Middle frontal gyrus (tissue), 1 donor: ENCODE measurements at regions not wholly inside any gene's neighbourhood (a gene's known extent, or its start where the extent isn't known, plus 50 kb on each side); places are given as distances from the start of the nearest gene placed in this dataset.
A peak's percentile ranks its signal among the peaks of the same experiment; 100 is the strongest.

Experiments
- DNase-seq: peaks from one replicate; pipeline ENCODE4 v3.0.0-alpha.2; 2015; ENCODE audit warnings: low spot score; ENCODE audit errors: extremely low spot score

GRCh38 chr3:154766765-154767503 is 313.2 kb upstream of the MME start:
- no peak for DNase-seq

- DNase-seq = no peak
These were observed 315.1 kb upstream of the MME start for GRCh38 chr3:154764856-154765640.

DNA sequence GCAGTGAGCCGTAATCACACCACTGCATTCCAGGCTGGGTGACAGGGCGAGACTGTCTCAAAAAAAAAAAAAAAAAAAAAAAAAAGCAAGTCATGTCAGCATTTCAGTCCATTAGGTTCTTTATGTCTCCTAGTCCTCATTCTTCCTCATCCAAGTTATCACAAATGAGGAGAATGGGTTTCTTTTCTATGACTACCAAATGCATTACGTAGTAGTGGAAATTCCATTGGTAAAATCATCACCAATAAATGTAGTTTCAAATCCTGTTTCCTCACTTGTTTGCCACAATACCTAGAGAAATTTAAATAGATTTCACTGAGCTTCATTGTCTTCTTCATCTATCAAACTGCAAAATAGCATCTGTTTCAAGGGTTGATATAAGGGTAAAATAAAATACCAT is 317.6 kb upstream of the MME start:
- no peak for DNase-seq

DNA sequence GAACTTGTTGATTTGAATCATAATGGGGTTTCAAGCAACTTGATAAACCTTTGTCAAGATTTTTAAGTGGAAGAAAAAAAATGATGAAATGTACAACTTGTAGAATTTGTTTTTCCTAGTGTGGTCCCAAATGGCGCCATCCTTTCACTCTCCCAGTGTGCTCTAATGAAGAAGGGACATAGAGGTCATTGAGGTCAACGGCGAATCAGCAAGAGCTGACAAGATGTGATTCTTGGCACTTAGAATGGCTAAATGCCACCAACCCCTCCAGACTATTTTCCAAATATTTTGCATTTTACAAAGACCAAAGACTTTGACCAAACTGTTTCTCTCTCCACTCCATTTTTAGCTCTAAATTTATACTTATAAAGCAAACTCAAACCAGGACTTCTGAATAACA is 320.2 kb upstream of the MME start:
- DNase-seq = no peak

GRCh38 chr3:154758109-154758868 is 321.8 kb upstream of the MME start:
- peak; percentile 16 for DNase-seq

- DNase-seq = no peak
These were observed 323.1 kb upstream of the GPR149 start for GRCh38 chr3:154753101-154753500.

GRCh38 chr3:154749514-154749913 is 319.5 kb upstream of the GPR149 start:
- no peak for DNase-seq

DNA sequence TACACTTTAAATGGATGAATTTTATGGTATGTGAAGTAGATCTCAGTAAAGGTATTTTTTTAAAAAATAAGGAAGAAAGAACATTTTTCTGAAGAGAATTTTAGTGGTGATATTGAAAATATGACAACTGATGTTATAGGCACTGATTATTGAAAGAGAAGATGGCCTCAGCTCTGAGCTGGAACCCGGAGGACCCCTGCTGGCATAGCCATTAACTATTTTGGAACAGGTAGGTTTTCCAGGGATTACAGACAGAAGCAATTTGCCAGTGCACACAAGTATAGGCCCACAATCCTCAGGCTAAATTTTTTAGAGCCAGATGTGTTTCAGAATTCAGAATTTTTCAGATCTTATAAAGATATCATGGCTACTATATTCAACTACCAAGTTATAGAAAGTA is 315.9 kb upstream of the GPR149 start:
- DNase-seq = no peak

DNA sequence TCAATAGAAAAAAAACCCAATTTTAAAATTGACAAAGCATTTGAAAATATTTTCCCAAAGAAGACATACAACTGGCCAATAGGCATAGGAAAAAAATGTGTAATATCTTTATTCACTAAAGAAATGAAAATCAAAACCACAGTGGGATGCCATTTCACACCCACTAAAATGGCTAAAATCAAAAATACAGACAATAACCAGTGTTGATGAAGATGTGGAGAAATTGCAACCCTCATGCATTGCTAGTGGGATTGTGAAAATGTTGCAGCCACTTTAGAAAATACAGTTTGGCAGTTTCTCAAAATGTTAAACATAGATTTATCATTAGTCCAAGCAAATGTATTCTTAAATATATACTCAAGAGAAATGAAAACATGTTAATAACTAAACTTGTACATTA is 315.1 kb upstream of the GPR149 start:
- DNase-seq = no peak

GRCh38 chr3:154743418-154743817 is 313.4 kb upstream of the GPR149 start:
- DNase-seq = no peak

GRCh38 chr3:154734468-154734867 is 304.5 kb upstream of the GPR149 start:
- DNase-seq = no peak

DNA sequence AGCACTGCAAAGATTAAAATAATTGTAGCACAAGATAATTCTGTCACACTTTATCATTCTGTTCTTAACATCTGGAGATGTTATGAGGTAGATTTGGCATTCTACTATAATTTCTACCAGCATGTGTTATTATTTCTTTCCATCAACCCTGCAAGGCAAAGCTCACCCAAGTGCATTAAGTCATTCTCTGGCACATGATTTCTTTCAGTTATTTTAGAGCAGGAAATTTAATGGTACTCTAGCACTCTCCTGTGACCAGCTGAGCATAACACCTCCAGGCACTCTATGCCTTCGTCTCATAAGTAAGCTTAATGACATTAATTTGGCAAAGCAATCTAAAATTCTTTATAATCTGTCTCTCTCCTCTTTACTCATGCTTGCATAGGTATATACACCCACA is 300.2 kb upstream of the GPR149 start:
- no peak for DNase-seq

DNA sequence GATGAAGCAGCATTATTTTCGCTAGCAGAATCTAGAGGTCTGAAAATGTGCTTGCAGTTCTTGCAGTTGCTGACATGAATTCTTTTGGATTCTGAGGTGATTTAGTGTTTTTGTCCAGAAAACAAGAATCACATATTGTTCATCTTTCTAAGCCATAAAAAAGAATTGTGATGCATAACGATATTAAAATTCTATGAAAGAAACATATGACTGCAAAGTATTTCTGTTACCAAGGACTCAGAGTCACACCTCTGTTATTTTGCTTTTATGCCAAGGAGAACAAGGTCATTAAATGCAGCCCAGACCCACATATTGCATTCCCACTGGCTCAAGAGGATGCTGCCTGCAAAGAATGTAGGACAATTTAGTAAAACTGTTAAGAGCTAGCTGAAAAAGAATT is 299.8 kb upstream of the GPR149 start:
- no peak for DNase-seq

DNA sequence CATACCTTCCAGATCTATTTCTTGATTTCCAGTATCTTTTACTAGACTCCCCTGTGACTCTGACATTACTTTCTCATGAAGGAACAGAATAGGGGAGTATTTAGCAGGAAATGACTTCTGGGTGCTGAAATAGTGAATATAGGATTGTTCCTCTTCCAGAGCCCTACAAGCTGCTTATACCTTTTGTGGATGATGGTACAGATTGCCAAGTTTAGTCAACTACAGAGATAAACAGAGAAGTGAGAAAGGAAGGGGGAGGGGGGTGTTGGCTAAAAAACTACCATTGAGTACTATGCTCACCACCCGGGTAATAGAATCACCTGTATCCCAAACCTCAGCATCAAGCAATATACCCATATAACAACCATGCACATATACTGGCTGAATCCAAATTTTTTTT is 298.3 kb upstream of the GPR149 start:
- DNase-seq = no peak

- no peak for DNase-seq
These were observed 290.9 kb upstream of the GPR149 start for GRCh38 chr3:154720921-154721320.

DNA sequence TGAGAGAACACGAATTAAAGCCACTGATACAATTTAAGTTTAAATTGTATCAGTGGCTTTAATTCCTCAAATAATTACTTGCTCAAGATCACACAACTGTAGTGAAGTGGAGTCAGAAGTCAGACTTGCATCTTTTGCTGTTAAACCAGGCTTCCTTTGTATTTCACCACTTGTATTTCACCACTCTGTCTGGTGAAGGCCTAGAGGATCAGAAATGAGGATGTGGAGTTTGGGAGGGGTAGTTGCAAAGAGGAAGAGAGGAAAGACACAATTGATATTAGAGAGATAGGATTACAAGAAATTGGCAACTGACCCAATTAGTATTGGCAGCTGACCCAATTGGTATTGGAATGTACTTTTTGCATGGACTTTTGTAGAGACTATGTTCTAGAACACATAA is 288.1 kb upstream of the GPR149 start:
- no peak for DNase-seq

DNA sequence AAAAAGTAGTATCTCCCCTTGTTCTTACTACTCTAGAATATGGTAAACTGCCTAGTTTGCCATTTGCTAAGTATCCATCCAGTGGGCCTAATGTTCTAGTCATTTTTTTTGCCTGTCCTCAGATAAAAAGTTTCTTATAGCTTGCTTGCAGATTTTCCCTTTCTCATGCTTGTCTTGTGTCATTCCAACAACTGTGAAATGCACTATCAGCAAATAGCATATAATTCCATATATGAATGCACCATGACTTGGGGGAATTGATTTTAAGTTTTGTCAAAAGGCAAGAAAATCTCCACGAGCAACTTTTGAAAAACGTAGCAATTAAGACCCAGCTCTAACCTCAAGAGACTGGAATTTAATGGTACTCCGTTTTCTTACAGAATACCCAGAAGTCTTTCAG is 286.2 kb upstream of the GPR149 start:
- DNase-seq = no peak

DNA sequence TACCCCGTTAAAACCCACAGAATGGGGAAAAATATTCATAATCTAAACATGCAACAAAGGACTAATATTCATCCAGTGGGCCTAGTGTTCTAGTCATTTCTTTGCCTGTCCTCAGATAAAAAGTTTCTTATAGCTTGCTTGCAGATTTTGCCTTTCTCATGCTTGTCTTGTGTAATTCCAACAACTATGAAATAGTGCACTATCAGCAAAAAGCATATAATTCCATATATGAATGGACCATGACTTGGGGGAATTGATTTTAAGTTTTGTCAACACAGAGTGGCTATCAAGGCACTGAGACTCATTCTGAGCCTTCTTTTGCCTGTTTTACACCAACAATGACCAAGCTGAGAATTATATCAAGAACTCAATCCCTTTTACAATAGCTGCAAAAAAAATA is 278.6 kb upstream of the GPR149 start:
- DNase-seq = no peak

DNA sequence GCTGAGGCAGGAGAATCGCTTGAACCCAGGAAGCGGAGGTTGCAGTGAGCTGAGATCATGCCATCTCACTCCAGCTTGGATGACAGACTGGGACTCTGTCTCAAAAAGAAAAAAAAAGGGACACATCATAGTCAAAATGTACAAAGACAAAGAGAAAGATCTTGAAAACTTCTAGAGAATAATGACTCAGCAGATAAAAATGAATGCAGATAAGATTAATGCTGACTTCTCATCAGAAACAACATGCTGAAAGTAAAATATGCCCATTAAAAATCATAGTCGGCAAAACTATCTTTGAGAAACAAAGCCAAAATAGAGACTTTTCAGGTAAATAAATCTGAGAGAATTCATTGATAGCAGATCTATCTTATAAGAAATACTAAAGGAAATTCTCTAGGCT is 271.1 kb upstream of the GPR149 start:
- DNase-seq = no peak

DNA sequence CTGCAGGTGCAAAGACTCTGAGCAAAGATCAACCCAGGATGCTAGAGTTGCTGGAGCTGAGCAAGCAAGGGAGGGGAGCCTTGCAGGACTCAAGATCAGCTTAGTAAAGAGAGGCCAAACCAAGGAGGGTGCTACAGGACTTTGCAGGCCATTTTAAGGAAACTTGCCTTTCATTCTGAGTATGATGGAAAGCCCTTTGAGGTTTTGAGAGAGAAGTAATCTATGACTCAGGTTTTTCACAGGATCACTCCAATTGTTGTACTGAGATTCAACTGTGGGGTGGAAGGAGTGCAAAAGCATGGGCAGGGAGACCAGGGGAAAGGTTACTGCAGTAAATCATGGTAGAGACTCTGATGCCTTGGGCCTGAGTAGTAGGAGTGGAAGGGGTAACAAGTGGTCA is 260.4 kb upstream of the GPR149 start:
- DNase-seq = no peak

GRCh38 chr3:154684440-154684839 is 254.4 kb upstream of the GPR149 start:
- no peak for DNase-seq

DNA sequence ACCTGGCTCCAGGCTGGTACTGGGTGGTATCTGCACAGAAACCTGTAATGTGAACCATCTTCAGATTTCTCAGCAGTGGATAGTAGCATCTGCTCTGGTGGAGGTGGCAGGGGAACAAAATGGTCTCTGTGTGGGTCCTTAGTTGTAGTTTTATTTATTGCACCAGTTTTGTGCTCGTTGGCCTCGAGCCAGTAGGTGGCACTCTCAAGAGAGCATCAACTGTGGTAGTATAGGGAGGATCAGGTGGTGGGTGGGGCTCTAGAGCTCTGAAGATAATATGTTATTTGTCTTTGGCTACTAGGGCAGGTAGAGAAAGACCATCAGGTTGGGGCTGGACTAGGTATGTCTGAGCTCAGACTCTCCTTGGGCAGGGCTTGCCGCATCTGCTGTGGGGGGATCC is 254.0 kb upstream of the GPR149 start:
- DNase-seq = no peak
